PC-9 (cell line): ENCODE measurements at regions not wholly inside any gene's neighbourhood (a gene's known extent, or its start where the extent isn't known, plus 50 kb on each side); places are given as distances from the start of the nearest gene placed in this dataset.

Experiments
- BruUV-seq: library from RNA; stranded (reverse); fragments of 400-500 nt; replicated peaks from 2 replicates; lab custom pipeline; 2021; lab: Mats Ljungman, UMichigan
- CTCF ChIA-PET: fragments of 300-600 bp; sonication (Branson Sonifier 250); formaldehyde crosslinking; loops from one replicate; lab custom pipeline; 2022; ENCODE audit warnings: antibody characterized with exemption; lab: Charles Lee
- POLR2A ChIA-PET: fragments of 300-600 bp; sonication (Branson Sonifier 250); formaldehyde crosslinking; loops from one replicate; lab custom pipeline; 2022; ENCODE audit warnings: antibody characterized with exemption; ENCODE audit not compliant: unreplicated experiment; lab: Charles Lee
- DNase-seq, 2 experiments: peaks; one replicate each; pipeline versions ENCODE4 v3.0.0 to v3.0.0-alpha.2; 2015 to 2022; ENCODE audit warnings: mixed read lengths in 1 of 2
- H2AFZ ChIP-seq: fragments of 200-600 bp; sonication (generic); 2 replicates; pipeline ENCODE4 v1.8.1; 2017; ENCODE audit warnings: antibody characterized with exemption
- H3F3A ChIP-seq: fragments of 200-600 bp; sonication (generic); 2 replicates; pipeline ENCODE4 v1.8.1; 2017; ENCODE audit warnings: antibody characterized with exemption, mild to moderate bottlenecking, low read depth; ENCODE audit not compliant: insufficient read depth
- H3K27ac ChIP-seq: fragments of 200-600 bp; sonication (generic); 2 replicates; pipeline ENCODE4 v1.6.1; 2016; ENCODE audit warnings: mixed run types
- H3K27me3 ChIP-seq: fragments of 200-600 bp; sonication (generic); 2 replicates; pipeline ENCODE4 v1.6.1; 2016; ENCODE audit warnings: low read depth, mixed run types; ENCODE audit not compliant: insufficient read depth
- H3K36me3 ChIP-seq: fragments of 200-600 bp; sonication (generic); 2 replicates; pipeline ENCODE4 v1.6.1; 2016; ENCODE audit warnings: low read depth, mixed run types
- H3K4me1 ChIP-seq: fragments of 200-600 bp; sonication (generic); replicated peaks from 2 replicates; pipeline ENCODE4 v1.6.1; 2016; ENCODE audit warnings: mixed run types; ENCODE audit not compliant: insufficient read depth
- H3K4me2 ChIP-seq: fragments of 200-600 bp; sonication (generic); 2 replicates; pipeline ENCODE4 v1.6.1; 2017; ENCODE audit warnings: mixed run types
- H3K4me3 ChIP-seq: fragments of 200-600 bp; sonication (generic); 2 replicates; pipeline ENCODE4 v1.6.1; 2016; ENCODE audit warnings: mixed run types
- H3K79me2 ChIP-seq: fragments of 200-600 bp; sonication (generic); 2 replicates; pipeline ENCODE4 v1.6.1; 2017; ENCODE audit warnings: low read depth, mixed run types
- H3K9me2 ChIP-seq: fragments of 200-600 bp; sonication (generic); 2 replicates; pipeline ENCODE4 v1.8.1; 2017; ENCODE audit warnings: mild to moderate bottlenecking; ENCODE audit not compliant: insufficient read depth
- H3K9me3 ChIP-seq: fragments of 200-600 bp; sonication (generic); 2 replicates; pipeline ENCODE4 v1.8.1; 2016; ENCODE audit warnings: low read depth; ENCODE audit not compliant: insufficient read depth
- H4K20me1 ChIP-seq: fragments of 200-600 bp; sonication (generic); 2 replicates; pipeline ENCODE4 v1.8.1; 2017; ENCODE audit not compliant: insufficient read depth
- CTCF ChIP-seq: fragments of 200-600 bp; sonication (generic); conservative IDR thresholded peaks from 2 replicates; pipeline ENCODE4 v1.6.1; 2017; ENCODE audit warnings: mixed run types, antibody characterized with exemption, mild to moderate bottlenecking, moderate library complexity
- EZH2 ChIP-seq: fragments of 200-600 bp; sonication (generic); IDR thresholded peaks from 2 replicates; pipeline ENCODE4 v1.8.0; 2017; ENCODE audit warnings: antibody characterized with exemption, low read depth
- intact Hi-C: fragments of 100-400 bp; cut with micrococcal nuclease; formaldehyde crosslinking; loops from one replicate; pipeline ENCODE4 v1.10.0; 2022; ENCODE audit not compliant: unreplicated experiment

- Histone ChIP-seq H3K4me3 (no peak overlapping the region), H3K36me3 (no peaks in the 10 kb centered on the region), H3K4me2 (no peak overlapping the region), H3K9me3 (no peaks in the 10 kb centered on the region; the same call in 1 of the 2 replicates), H3K79me2 (no peaks in the 10 kb centered on the region), H3F3A (peaks cover 10% of the 10 kb centered on the region; the same call in 1 of the 2 replicates), H3K27ac (no peak overlapping the region), H3K27me3 (no peaks in the 10 kb centered on the region), H2AFZ (no peak overlapping the region), H3K9me2 (no peaks in the 10 kb centered on the region), H4K20me1 (no peaks in the 10 kb centered on the region), H3K4me1 (peaks cover 16% of the 10 kb centered on the region)
- intact Hi-C loops = no loop called here
- BruUV-seq = no TSS peak
- ChIA-PET CTCF (no interaction called here), POLR2A (no interaction called here)
- DNase-seq = no peak
- TF ChIP-seq EZH2 = no peak
- TF ChIP-seq CTCF = no peak
These were observed 257.6 kb upstream of the NPY start for GRCh38 chr7:24026351-24026750.

GRCh38 chr7:24029068-24029467, 254.9 kb upstream of the NPY start:
- no peak for DNase-seq

GRCh38 chr7:24034251-24034650, 249.7 kb upstream of the NPY start:
- no peaks in the 10 kb centered on the region for H3K27me3 ChIP-seq
- H3F3A ChIP-seq = no peaks in the 10 kb centered on the region
- CTCF ChIA-PET = no interaction called here
- no peaks in the 10 kb centered on the region for H3K79me2 ChIP-seq
- H3K4me3 ChIP-seq = no peak overlapping the region
- H3K9me3 ChIP-seq = no peaks in the 10 kb centered on the region
- no peaks in the 10 kb centered on the region for H3K4me1 ChIP-seq
- H3K4me2 ChIP-seq = no peak overlapping the region
- POLR2A ChIA-PET = no interaction called here
- no peak overlapping the region for H2AFZ ChIP-seq
- TF ChIP-seq CTCF = no peak
- no peak for TF ChIP-seq EZH2
- no peaks in the 10 kb centered on the region for H3K36me3 ChIP-seq
- no peak overlapping the region for H3K27ac ChIP-seq
- H4K20me1 ChIP-seq = no peaks in the 10 kb centered on the region
- no peak for DNase-seq
- intact Hi-C loops = no loop called here
- H3K9me2 ChIP-seq = no peaks in the 10 kb centered on the region; the same call in 1 of the 2 replicates
- BruUV-seq = no TSS peak

More at GRCh38 chr7:24029068-24029467, 254.9 kb upstream of the NPY start:
- Histone ChIP-seq H3K27me3 (no peaks in the 10 kb centered on the region), H3F3A (peaks cover 10% of the 10 kb centered on the region; the same call in 1 of the 2 replicates), H3K4me2 (no peak overlapping the region), H3K36me3 (no peaks in the 10 kb centered on the region), H3K79me2 (no peaks in the 10 kb centered on the region), H3K4me3 (no peak overlapping the region), H3K9me2 (no peaks in the 10 kb centered on the region), H3K9me3 (no peaks in the 10 kb centered on the region; the same call in 1 of the 2 replicates), H3K27ac (no peak overlapping the region), H4K20me1 (no peaks in the 10 kb centered on the region), H2AFZ (no peak overlapping the region), H3K4me1 (peaks cover 16% of the 10 kb centered on the region)
- no peak for TF ChIP-seq CTCF
- no peak for TF ChIP-seq EZH2
- POLR2A ChIA-PET = no interaction called here
- CTCF ChIA-PET = no interaction called here
- no TSS peak for BruUV-seq
- intact Hi-C loops = no loop called here
